ENCODE measurements at regions not wholly inside any gene's neighbourhood (a gene's known extent, or its start where the extent isn't known, plus 50 kb on each side); places are given as distances from the start of the nearest gene placed in this dataset.

GRCh38 chr20:24813496-24813895 is 135.6 kb upstream of the CST7 start:
- Histone ChIP-seq H3K9me3 (ENCODE audit: control insufficient read depth, insufficient read depth, low read length) (no peaks in the 10 kb centered on the region), H3K27ac (ENCODE audit: low read length) (no peak overlapping the region), H3K4me3 (ENCODE audit: low read length) (no peak overlapping the region), H3K36me3 (ENCODE audit: control insufficient read depth, insufficient read depth, low read length) (no peaks in the 10 kb centered on the region), H3K4me1 (ENCODE audit: control insufficient read depth, insufficient read depth, low read length) (no peaks in the 10 kb centered on the region), H3K27me3 (ENCODE audit: control insufficient read depth, insufficient read depth, low read length) (no peaks in the 10 kb centered on the region)
- Mint-ChIP-seq H3K27me3 (ENCODE audit: low read depth in 2 of 2) (no peaks in the 10 kb centered on the region), H3K9me3 (no peaks in the 10 kb centered on the region), H3K36me3 (no peaks in the 10 kb centered on the region), H3K4me3 (no peak overlapping the region), H3K4me1 (peaks cover 6 to 8% of the 10 kb centered on the region in 2 donors), H3K27ac (no peak overlapping the region)
- no peak for TF ChIP-seq CTCF (IDR thresholded peaks at IDR 0.05)
- DNase-seq (no peak), ATAC-seq (no peak)
- intact Hi-C loops (cut with micrococcal nuclease) = no loop called here
- WGBS (ENCODE audit: insufficient coverage) = 61% methylated on average over 4 of the region's 5 CpGs

GRCh38 chr20:24813936-24814335 is 135.1 kb upstream of the CST7 start:
- Mint-ChIP-seq H3K36me3 (no peaks in the 10 kb centered on the region), H3K27ac (no peak overlapping the region), H3K4me3 (no peak overlapping the region), H3K9me3 (no peaks in the 10 kb centered on the region), H3K27me3 (ENCODE audit: low read depth in 2 of 2) (no peaks in the 10 kb centered on the region), H3K4me1 (peaks cover 2 to 4% of the 10 kb centered on the region in 2 donors)
- no peak for TF ChIP-seq CTCF (IDR thresholded peaks at IDR 0.05)
- Histone ChIP-seq H3K36me3 (ENCODE audit: control insufficient read depth, insufficient read depth, low read length) (no peaks in the 10 kb centered on the region), H3K4me3 (ENCODE audit: low read length) (no peak overlapping the region), H3K27ac (ENCODE audit: low read length) (no peak overlapping the region), H3K27me3 (ENCODE audit: control insufficient read depth, insufficient read depth, low read length) (no peaks in the 10 kb centered on the region), H3K4me1 (ENCODE audit: control insufficient read depth, insufficient read depth, low read length) (no peaks in the 10 kb centered on the region), H3K9me3 (ENCODE audit: control insufficient read depth, insufficient read depth, low read length) (no peaks in the 10 kb centered on the region)
- 86% methylated on average over 6 of the region's 6 CpGs for WGBS (ENCODE audit: insufficient coverage)
- DNase-seq (no peak), ATAC-seq (no peak)
- intact Hi-C loops (cut with micrococcal nuclease) = no loop called here

GRCh38 chr20:24814556-24815195 is 134.4 kb upstream of the CST7 start:
- H3K4me3 Mint-ChIP-seq = no peak overlapping the region
- 84% methylated on average over 9 of the region's 9 CpGs for WGBS (ENCODE audit: insufficient coverage)
- no peak for TF ChIP-seq CTCF (IDR thresholded peaks at IDR 0.05)
- no peak overlapping the region for H3K27ac ChIP-seq (ENCODE audit: low read length)
- no peak overlapping the region for H3K27ac Mint-ChIP-seq
- H3K27me3 ChIP-seq (ENCODE audit: control insufficient read depth, insufficient read depth, low read length) = no peaks in the 10 kb centered on the region
- H3K36me3 ChIP-seq (ENCODE audit: control insufficient read depth, insufficient read depth, low read length) = no peaks in the 10 kb centered on the region
- peaks cover 2% of the 10 kb centered on the region for H3K9me3 ChIP-seq (ENCODE audit: control insufficient read depth, insufficient read depth, low read length)
- no peak for DNase-seq
- no peak for ATAC-seq
- no peaks in the 10 kb centered on the region for H3K4me1 ChIP-seq (ENCODE audit: control insufficient read depth, insufficient read depth, low read length)
- no peaks in the 10 kb centered on the region for H3K9me3 Mint-ChIP-seq
- intact Hi-C loops (cut with micrococcal nuclease) = no loop called here
- no peaks in the 10 kb centered on the region for H3K27me3 Mint-ChIP-seq (ENCODE audit: low read depth in 2 of 2)
- no peak overlapping the region for H3K4me3 ChIP-seq (ENCODE audit: low read length)
- no peaks in the 10 kb centered on the region for H3K36me3 Mint-ChIP-seq
- peaks cover 0 to 4% of the 10 kb centered on the region in 2 donors for H3K4me1 Mint-ChIP-seq

DNA sequence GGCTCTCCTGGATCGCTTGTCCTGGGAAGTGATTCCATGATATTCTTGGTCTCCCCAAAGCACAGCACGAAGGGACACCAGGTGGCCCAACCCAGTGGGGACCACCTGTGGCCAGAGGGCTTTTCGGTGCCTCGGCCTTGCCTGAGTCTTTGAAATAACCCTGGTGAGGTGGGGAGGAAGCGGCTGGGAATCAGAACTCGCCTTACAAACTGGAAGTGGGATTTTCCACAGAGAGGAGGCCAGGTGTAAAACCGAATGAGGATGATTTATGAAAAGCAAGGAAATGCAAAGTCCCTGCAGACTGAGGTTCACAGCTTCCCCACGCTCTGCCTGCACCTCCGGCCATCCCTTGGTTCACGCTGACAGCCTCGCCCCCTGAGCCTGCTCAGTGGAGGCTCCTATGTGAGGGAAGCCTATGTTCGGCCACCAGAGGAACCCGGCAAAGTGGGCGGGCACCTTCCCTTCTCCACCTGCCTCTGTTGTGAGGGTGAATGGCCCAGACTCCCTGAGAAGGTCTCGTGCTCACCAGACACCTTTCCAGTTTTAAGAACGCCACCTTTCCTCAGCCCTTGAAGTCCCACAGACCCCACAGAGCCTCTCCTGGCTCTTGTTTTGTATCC is 133.8 kb upstream of the CST7 start:
- DNase-seq (no peak), ATAC-seq (no peak)
- Mint-ChIP-seq H3K27me3 (ENCODE audit: low read depth in 2 of 2) (no peaks in the 10 kb centered on the region), H3K4me1 (peaks cover 0 to 4% of the 10 kb centered on the region in 2 donors), H3K27ac (no peak overlapping the region), H3K9me3 (no peaks in the 10 kb centered on the region), H3K4me3 (no peak overlapping the region), H3K36me3 (no peaks in the 10 kb centered on the region)
- Histone ChIP-seq H3K9me3 (ENCODE audit: control insufficient read depth, insufficient read depth, low read length) (peaks cover 2% of the 10 kb centered on the region), H3K4me3 (ENCODE audit: low read length) (no peak overlapping the region), H3K36me3 (ENCODE audit: control insufficient read depth, insufficient read depth, low read length) (no peaks in the 10 kb centered on the region), H3K27me3 (ENCODE audit: control insufficient read depth, insufficient read depth, low read length) (no peaks in the 10 kb centered on the region), H3K4me1 (ENCODE audit: control insufficient read depth, insufficient read depth, low read length) (no peaks in the 10 kb centered on the region), H3K27ac (ENCODE audit: low read length) (no peak overlapping the region)
- WGBS (ENCODE audit: insufficient coverage) = 86% methylated on average over 16 of the region's 16 CpGs
- intact Hi-C loops (cut with micrococcal nuclease) = no loop called here
- TF ChIP-seq CTCF (IDR thresholded peaks at IDR 0.05) = no peak
